ENCODE measurements at regions not wholly inside any gene's neighbourhood (a gene's known extent, or its start where the extent isn't known, plus 50 kb on each side); places are given as distances from the start of the nearest gene placed in this dataset.

DNA sequence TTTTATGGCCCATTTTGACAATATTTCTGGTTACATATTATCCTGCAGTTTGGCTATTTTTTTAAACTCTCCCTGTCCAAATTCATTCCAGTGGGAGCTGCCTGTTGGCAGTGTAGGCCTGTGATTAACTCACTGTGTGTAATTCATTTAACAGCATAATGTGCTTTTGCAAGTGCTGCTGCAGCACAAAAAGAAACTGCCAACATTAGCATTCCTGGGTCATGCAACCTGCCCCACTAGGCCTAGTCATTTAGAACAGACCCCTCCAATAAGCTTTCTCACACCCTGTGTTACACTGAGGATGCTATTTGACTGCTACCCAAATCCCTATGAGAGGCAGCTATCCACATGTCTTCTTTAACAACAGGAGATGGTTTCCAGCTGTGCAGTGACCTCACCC is 251.2 kb upstream of the UBE2E2 start:
- H3K27me3 ChIP-seq (ENCODE audit: control insufficient read depth, insufficient read depth, low read length), result no peaks in the 10 kb centered on the region
- peak in 3 of 6 donors; percentile 9 to 76 (median 61) for DNase-seq (ENCODE audit: low read depth in 4 of 6, low spot score in 6 of 6)
- no peaks in the 10 kb centered on the region for H3K4me1 ChIP-seq (ENCODE audit: control insufficient read depth, insufficient read depth, low read length)
- no peaks in the 10 kb centered on the region for H3K9me3 ChIP-seq (ENCODE audit: control insufficient read depth, insufficient read depth, low read length)
- H3K27ac ChIP-seq (ENCODE audit: low read depth, low read length), result no peak overlapping the region
- H3K36me3 ChIP-seq (ENCODE audit: control insufficient read depth, insufficient read depth, low read length), result no peaks in the 10 kb centered on the region
- no peak overlapping the region for H3K4me3 ChIP-seq (ENCODE audit: low read depth, low read length)

DNA sequence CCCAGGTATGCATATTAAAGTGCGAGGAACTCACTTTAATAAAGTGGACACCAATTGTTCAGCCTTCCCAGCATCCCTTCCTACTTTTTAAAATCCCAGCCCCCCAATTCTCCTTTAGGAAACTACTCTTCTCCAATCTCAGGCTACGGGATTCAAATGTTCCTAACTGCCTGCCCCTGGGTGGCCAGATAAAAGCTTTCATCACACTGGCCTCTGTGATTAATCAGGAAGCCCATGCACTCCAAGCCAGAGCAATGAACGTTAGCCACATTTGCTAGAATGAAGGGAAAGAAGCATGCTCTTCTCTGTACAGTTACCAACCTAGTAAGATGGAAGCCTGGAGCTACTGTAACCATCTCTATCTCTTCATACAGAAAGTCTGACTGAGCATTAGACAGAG is 250.3 kb upstream of the UBE2E2 start:
- Histone ChIP-seq H3K4me3 (ENCODE audit: low read depth, low read length) (no peak overlapping the region), H3K27me3 (ENCODE audit: control insufficient read depth, insufficient read depth, low read length) (no peaks in the 10 kb centered on the region), H3K4me1 (ENCODE audit: control insufficient read depth, insufficient read depth, low read length) (no peaks in the 10 kb centered on the region), H3K36me3 (ENCODE audit: control insufficient read depth, insufficient read depth, low read length) (no peaks in the 10 kb centered on the region), H3K9me3 (ENCODE audit: control insufficient read depth, insufficient read depth, low read length) (no peaks in the 10 kb centered on the region), H3K27ac (ENCODE audit: low read depth, low read length) (no peak overlapping the region)
- 89% methylated on average over 2 of the region's 3 CpGs for WGBS (ENCODE audit: insufficient coverage)
- no peak for DNase-seq (ENCODE audit: low read depth in 4 of 6, low spot score in 6 of 6)

DNA sequence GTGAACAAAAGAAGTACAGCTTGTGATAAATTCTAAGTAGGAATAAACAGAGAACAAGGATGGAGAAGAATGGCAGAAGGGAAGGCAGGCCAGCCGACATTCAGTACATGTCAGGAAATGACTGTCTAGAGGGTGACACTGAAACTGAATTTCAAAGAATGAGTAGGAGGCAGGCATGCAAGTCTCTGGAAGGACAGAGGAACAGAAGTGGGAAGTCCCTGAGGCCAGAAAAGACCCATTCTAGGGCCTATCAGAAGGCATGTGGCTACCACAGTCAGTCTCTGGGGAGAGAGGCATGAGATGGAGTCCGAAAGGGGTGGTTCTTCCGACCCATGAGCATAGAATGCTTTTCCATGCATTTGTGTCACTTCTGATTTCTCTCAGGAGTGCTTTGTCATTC is 243.5 kb upstream of the UBE2E2 start:
- Histone ChIP-seq H3K36me3 (ENCODE audit: control insufficient read depth, insufficient read depth, low read length) (no peaks in the 10 kb centered on the region), H3K27me3 (ENCODE audit: control insufficient read depth, insufficient read depth, low read length) (no peaks in the 10 kb centered on the region), H3K4me3 (ENCODE audit: low read depth, low read length) (no peak overlapping the region), H3K9me3 (ENCODE audit: control insufficient read depth, insufficient read depth, low read length) (no peaks in the 10 kb centered on the region), H3K27ac (ENCODE audit: low read depth, low read length) (no peak overlapping the region), H3K4me1 (ENCODE audit: control insufficient read depth, insufficient read depth, low read length) (no peaks in the 10 kb centered on the region)
- peak in 1 of 6 donors; percentile 7 for DNase-seq (ENCODE audit: low read depth in 4 of 6, low spot score in 6 of 6)
- 62% methylated on average over 3 of the region's 3 CpGs for WGBS (ENCODE audit: insufficient coverage)

DNA sequence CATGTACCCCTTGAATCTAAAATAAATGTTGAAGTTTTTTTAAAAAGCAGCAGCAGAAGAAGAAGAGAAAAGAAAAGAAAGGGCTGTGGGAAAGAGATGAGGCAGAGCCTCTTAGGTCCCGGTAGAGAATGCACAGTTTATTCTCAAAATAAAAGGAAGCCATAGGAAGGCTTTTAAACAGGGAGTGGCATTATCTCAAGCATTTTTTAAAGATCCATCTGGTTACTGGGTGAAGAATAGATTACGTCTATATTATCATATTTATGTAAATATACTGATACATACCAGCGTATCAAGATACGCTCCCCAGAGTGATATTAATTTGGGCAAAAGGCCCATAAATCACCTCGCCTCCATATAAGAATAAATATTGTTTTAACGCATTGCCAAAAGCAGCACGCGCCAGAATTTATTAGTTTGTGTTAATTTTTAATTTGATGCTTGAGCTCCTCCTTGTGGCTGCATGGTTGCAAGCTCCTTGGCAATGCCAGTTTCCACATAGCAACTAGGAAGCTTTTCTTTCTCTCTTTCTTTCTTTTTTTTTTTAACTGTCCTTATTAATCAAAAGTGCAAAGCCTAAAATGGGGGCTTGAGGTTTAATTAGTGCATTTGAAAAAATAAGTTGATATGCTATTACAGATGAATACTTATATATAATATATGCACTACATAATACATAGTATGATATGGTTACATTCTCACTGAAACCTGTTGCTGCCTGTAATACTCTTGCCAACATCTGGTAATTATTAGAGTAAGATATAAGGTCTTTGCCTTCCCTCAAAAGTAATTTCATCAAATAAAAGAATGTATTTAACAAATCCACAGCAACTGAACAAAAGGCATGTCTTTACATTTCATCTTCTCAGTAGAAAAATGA is 242.8 kb upstream of the UBE2E2 start:
- H3K4me1 ChIP-seq (ENCODE audit: control insufficient read depth, insufficient read depth, low read length), result no peaks in the 10 kb centered on the region
- peak; percentile 36 to 94 (median 50) for DNase-seq (ENCODE audit: low read depth in 4 of 6, low spot score in 6 of 6)
- H3K27ac ChIP-seq (ENCODE audit: low read depth, low read length), result no peak overlapping the region
- WGBS (ENCODE audit: insufficient coverage), result 29% methylated on average over 1 of the region's 8 CpGs
- no peaks in the 10 kb centered on the region for H3K9me3 ChIP-seq (ENCODE audit: control insufficient read depth, insufficient read depth, low read length)
- H3K4me3 ChIP-seq (ENCODE audit: low read depth, low read length), result peak overlapping the region; percentile 12
- no peaks in the 10 kb centered on the region for H3K27me3 ChIP-seq (ENCODE audit: control insufficient read depth, insufficient read depth, low read length)
- H3K36me3 ChIP-seq (ENCODE audit: control insufficient read depth, insufficient read depth, low read length), result no peaks in the 10 kb centered on the region

DNA sequence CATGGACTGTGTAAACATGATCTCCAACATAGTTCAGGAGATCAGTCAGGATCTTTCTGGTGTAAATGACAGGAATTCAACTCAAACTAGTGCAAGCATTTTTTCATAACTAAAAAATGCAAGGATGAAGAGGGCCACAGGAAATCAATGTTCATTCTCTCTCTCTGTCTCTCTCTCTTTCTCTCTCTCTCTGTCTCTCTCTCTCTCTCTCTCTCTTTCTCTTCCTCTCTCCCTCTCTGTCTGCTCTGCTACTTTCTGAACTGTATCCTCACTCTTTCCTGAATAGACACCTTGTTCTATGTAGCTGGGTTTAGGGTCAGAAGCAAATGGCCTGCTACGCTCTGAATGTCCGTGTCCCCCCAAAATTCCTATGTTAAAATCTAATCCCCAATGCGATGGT is 240.9 kb upstream of the UBE2E2 start:
- Histone ChIP-seq H3K27ac (ENCODE audit: low read depth, low read length) (no peak overlapping the region), H3K4me1 (ENCODE audit: control insufficient read depth, insufficient read depth, low read length) (no peaks in the 10 kb centered on the region), H3K27me3 (ENCODE audit: control insufficient read depth, insufficient read depth, low read length) (no peaks in the 10 kb centered on the region), H3K36me3 (ENCODE audit: control insufficient read depth, insufficient read depth, low read length) (no peaks in the 10 kb centered on the region), H3K9me3 (ENCODE audit: control insufficient read depth, insufficient read depth, low read length) (no peaks in the 10 kb centered on the region), H3K4me3 (ENCODE audit: low read depth, low read length) (no peak overlapping the region)
- DNase-seq (ENCODE audit: low read depth in 4 of 6, low spot score in 6 of 6), result no peak
- WGBS (ENCODE audit: insufficient coverage), result no CpG with 5 or more reads among the region's 3 CpGs

DNA sequence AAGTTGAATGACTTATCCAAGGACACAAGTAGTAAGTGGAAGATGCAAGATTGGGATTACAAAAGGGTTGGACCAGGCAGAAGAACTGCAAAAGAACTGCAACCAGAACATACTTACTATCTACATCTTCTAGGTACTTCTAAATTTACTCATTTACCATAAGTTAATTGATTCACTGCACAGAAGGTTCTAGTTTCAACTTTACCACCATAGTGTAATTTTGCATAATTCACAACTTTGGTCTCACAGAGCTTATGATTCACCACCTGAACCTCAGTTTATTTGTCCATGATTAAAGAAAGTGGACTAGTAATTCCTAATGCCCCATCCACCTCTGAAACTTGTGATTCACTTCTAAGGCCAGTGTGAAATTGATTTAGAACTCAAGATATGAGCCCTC is 236.8 kb upstream of the UBE2E2 start:
- Histone ChIP-seq H3K36me3 (ENCODE audit: control insufficient read depth, insufficient read depth, low read length) (no peaks in the 10 kb centered on the region), H3K27me3 (ENCODE audit: control insufficient read depth, insufficient read depth, low read length) (no peaks in the 10 kb centered on the region), H3K4me1 (ENCODE audit: control insufficient read depth, insufficient read depth, low read length) (no peaks in the 10 kb centered on the region), H3K9me3 (ENCODE audit: control insufficient read depth, insufficient read depth, low read length) (no peaks in the 10 kb centered on the region), H3K4me3 (ENCODE audit: low read depth, low read length) (no peak overlapping the region), H3K27ac (ENCODE audit: low read depth, low read length) (no peak overlapping the region)
- DNase-seq (ENCODE audit: low read depth in 4 of 6, low spot score in 6 of 6), result no peak

DNA sequence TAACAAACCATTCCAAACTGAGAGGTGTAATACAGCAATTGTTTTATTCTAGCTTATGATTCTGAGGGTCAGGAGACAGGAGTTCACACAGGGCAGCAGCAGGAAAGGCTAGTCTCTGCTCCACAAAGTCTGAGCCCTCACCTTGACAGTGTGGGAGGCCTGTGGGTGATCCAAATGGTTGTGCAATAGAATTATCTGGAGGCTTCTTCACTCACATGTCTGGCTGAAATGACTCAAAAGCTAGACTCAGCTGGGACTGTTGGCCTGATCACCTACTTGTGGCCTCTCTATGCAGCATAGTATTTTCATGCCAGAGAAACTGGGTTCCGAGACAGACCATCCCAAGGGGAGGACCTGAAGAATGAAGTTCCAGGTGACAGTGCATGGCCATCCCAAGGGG is 233.9 kb upstream of the UBE2E2 start:
- Histone ChIP-seq H3K27ac (ENCODE audit: low read depth, low read length) (no peak overlapping the region), H3K4me3 (ENCODE audit: low read depth, low read length) (no peak overlapping the region), H3K36me3 (ENCODE audit: control insufficient read depth, insufficient read depth, low read length) (no peaks in the 10 kb centered on the region), H3K27me3 (ENCODE audit: control insufficient read depth, insufficient read depth, low read length) (no peaks in the 10 kb centered on the region), H3K4me1 (ENCODE audit: control insufficient read depth, insufficient read depth, low read length) (no peaks in the 10 kb centered on the region), H3K9me3 (ENCODE audit: control insufficient read depth, insufficient read depth, low read length) (no peaks in the 10 kb centered on the region)
- DNase-seq (ENCODE audit: low read depth in 4 of 6, low spot score in 6 of 6), result no peak
- 100% methylated on average over 1 of the region's 1 CpG for WGBS (ENCODE audit: insufficient coverage)

DNA sequence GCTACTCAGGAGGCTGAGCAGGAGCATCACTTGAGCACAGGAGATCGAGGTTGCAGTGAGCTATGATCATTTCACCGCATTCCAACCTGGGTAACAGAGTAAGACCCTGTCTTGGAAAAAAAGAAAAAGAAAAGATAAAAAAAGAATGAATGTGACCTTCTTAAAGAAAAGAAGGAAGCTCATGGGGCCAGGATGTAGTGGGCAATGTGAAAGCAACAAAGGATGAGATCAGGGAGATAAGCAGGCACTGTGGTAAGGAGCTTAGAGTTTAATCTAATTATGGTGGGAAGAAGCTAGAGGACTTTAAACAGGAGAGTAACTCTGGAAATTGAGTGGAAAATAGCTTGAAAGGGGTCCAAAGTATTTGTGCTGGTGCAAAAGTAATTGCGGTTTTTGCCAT is 231.6 kb upstream of the UBE2E2 start:
- WGBS (ENCODE audit: insufficient coverage), result 94% methylated on average over 3 of the region's 3 CpGs
- Histone ChIP-seq H3K27ac (ENCODE audit: low read depth, low read length) (no peak overlapping the region), H3K9me3 (ENCODE audit: control insufficient read depth, insufficient read depth, low read length) (no peaks in the 10 kb centered on the region), H3K27me3 (ENCODE audit: control insufficient read depth, insufficient read depth, low read length) (no peaks in the 10 kb centered on the region), H3K4me3 (ENCODE audit: low read depth, low read length) (no peak overlapping the region), H3K4me1 (ENCODE audit: control insufficient read depth, insufficient read depth, low read length) (no peaks in the 10 kb centered on the region), H3K36me3 (ENCODE audit: control insufficient read depth, insufficient read depth, low read length) (no peaks in the 10 kb centered on the region)
- no peak for DNase-seq (ENCODE audit: low read depth in 4 of 6, low spot score in 6 of 6)

DNA sequence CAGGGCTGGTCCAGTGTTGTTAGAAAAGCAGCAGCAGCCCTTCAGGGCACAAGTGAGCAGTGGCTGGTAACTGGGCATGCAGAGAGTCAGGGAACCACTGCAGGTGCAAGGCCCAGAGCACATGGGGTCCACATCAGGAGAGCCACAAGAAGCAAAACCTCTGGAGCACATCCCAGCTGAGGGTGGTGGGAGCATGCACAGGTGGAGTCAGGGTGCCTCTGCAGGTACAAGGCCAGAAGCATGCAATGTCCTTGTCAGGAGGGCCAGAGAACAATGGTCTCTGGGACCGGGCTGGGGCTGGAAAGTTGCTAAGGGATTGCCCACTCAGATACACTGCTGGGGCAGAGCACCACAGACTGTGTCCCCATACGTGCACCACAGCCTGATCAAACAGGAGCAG is 226.1 kb upstream of the UBE2E2 start:
- 38% methylated on average over 1 of the region's 2 CpGs for WGBS (ENCODE audit: insufficient coverage)
- H3K36me3 ChIP-seq (ENCODE audit: control insufficient read depth, insufficient read depth, low read length), result no peaks in the 10 kb centered on the region
- H3K4me1 ChIP-seq (ENCODE audit: control insufficient read depth, insufficient read depth, low read length), result no peaks in the 10 kb centered on the region
- no peaks in the 10 kb centered on the region for H3K27me3 ChIP-seq (ENCODE audit: control insufficient read depth, insufficient read depth, low read length)
- no peak for DNase-seq (ENCODE audit: low read depth in 4 of 6, low spot score in 6 of 6)
- no peaks in the 10 kb centered on the region for H3K9me3 ChIP-seq (ENCODE audit: control insufficient read depth, insufficient read depth, low read length)
- no peak overlapping the region for H3K4me3 ChIP-seq (ENCODE audit: low read depth, low read length)
- H3K27ac ChIP-seq (ENCODE audit: low read depth, low read length), result no peak overlapping the region

DNA sequence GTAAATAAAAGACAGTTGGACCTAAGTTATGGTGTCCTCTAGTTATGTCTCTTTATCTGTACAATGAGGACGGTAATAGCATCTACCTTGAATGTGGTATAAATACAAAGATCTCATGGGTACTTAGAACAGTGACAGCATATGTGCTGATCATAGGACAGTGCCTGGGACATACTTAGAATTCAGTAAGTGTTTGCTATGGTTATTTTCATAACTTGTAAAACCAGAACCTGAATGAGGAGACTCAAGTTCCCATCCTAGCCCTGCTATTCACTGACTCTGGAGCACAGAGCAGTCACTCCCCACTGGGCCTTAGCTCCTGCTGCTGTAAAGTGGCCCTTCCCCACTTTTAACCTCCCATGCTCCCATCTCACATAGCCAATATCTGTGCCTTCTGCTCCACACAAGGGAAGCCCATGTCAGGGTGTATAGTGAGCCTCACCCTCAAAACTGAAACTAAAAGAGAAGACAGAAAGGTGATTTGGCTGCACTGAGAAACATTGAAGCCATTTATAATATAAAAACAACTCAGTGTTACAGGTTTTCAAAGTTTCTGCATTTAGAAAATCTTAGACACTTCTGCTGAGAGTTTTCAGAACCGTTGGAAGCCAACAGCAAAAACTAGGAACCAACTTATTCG is 225.4 kb upstream of the UBE2E2 start:
- H3K27me3 ChIP-seq (ENCODE audit: control insufficient read depth, insufficient read depth, low read length), result no peaks in the 10 kb centered on the region
- no peaks in the 10 kb centered on the region for H3K4me1 ChIP-seq (ENCODE audit: control insufficient read depth, insufficient read depth, low read length)
- no peaks in the 10 kb centered on the region for H3K9me3 ChIP-seq (ENCODE audit: control insufficient read depth, insufficient read depth, low read length)
- WGBS (ENCODE audit: insufficient coverage), result no CpG with 5 or more reads among the region's 3 CpGs
- DNase-seq (ENCODE audit: low read depth in 4 of 6, low spot score in 6 of 6), result no peak
- H3K27ac ChIP-seq (ENCODE audit: low read depth, low read length), result no peak overlapping the region
- H3K36me3 ChIP-seq (ENCODE audit: control insufficient read depth, insufficient read depth, low read length), result no peaks in the 10 kb centered on the region
- no peak overlapping the region for H3K4me3 ChIP-seq (ENCODE audit: low read depth, low read length)
